Esophagus muscularis mucosa (tissue), 4 donors: ENCODE measurements at regions not wholly inside any gene's neighbourhood (a gene's known extent, or its start where the extent isn't known, plus 50 kb on each side); places are given as distances from the start of the nearest gene placed in this dataset.

Experiments used
- DNase-seq: peaks from one replicate; pipeline ENCODE4 v3.0.0-alpha.2; 2017; ENCODE audit errors: extremely low spot score
- H3K27ac ChIP-seq, 4 donors: fragments of 200-600 bp; sonication (generic); replicated peaks in 1 of 4; 1 replicate in 3 of 4; 2 replicates in 1 of 4; pipeline ENCODE4 v1.5.1; 2016 to 2019; ENCODE audit warnings: mild to moderate bottlenecking in 1 of 4
- H3K27me3 ChIP-seq, 4 donors: fragments of 200-600 bp; sonication (generic); one replicate each; pipeline versions ENCODE4 v1.5.1 to v1.6.0; 2016 to 2019
- H3K36me3 ChIP-seq, 4 donors: fragments of 200-600 bp; sonication (generic); one replicate each; pipeline ENCODE4 v1.5.1; 2016 to 2019
- H3K4me1 ChIP-seq, 4 donors: fragments of 200-600 bp; sonication (generic); one replicate each; pipeline ENCODE4 v1.5.1; 2016 to 2019
- H3K4me3 ChIP-seq, 4 donors: fragments of 200-600 bp; sonication (generic); 1 replicate in 2 of 4; 2 replicates in 2 of 4; pipeline ENCODE4 v1.5.1; 2016 to 2019; ENCODE audit warnings: mild to moderate bottlenecking in 4 of 4, moderate library complexity in 1 of 4
- H3K9me3 ChIP-seq, 4 donors: fragments of 200-600 bp; sonication (generic); 1 replicate in 3 of 4; 2 replicates in 1 of 4; pipeline ENCODE4 v1.5.1; 2016 to 2019
- EP300 ChIP-seq: sonication (generic); formaldehyde crosslinking; IDR thresholded peaks from one replicate; pipeline ENCODE4 v1.6.1; 2017; ENCODE audit warnings: antibody characterized with exemption
- POLR2A ChIP-seq: fragments of 450-650 bp; IDR thresholded peaks from one replicate; pipeline ENCODE4 v1.6.1; 2017; ENCODE audit warnings: antibody characterized with exemption, moderate library complexity, mild to moderate bottlenecking, low read depth
- POLR2AphosphoS5 ChIP-seq, 2 donors: sonication (generic); formaldehyde crosslinking; IDR thresholded peaks; one replicate each; pipeline ENCODE4 v1.6.1; 2017; ENCODE audit warnings: antibody characterized with exemption in 2 of 2
- WGBS: methylation state at CpG from one replicate; pipeline ENCODE4 v1.1.5; 2018; 5-methylcytosine and 5-hydroxymethylcytosine counted together
- intact Hi-C: fragments of 100-400 bp; cut with DNase I; formaldehyde crosslinking; loops from one replicate; pipeline ENCODE4 v1.15.1; 2023
- small RNA-seq, 3 donors: library from RNA; depleted of rRNA; stranded (forward); fragments of <200 nt; gene quantifications; one replicate each; pipeline ENCODE3, GENCODE V24; 2016
- TF ChIP-seq, protein P1 (sequence below), 3 experiments: fragments of 200-600 bp in 2 of 3; fragments of 450-650 bp in 1 of 3; sonication (generic) in 2 of 3; IDR thresholded peaks; one replicate each; pipeline ENCODE4 v1.5.1; 2017 to 2019; ENCODE audit warnings: antibody characterized with exemption in 3 of 3, mild to moderate bottlenecking in 2 of 3, moderate library complexity in 1 of 3

- Histone ChIP-seq H3K4me3 (no peak overlapping the region), H3K9me3 (no peaks in the 10 kb centered on the region), H3K4me1 (no peaks in the 10 kb centered on the region), H3K27me3 (no peaks in the 10 kb centered on the region), H3K27ac (no peak overlapping the region), H3K36me3 (no peaks in the 10 kb centered on the region)
- WGBS, result 75% methylated on average over 3 of the region's 3 CpGs
- TF ChIP-seq EP300 (no peak), POLR2AphosphoS5 (IDR thresholded peaks at IDR 0.05) (no peak), POLR2A (no peak)
- TF ChIP-seq, protein P1, sequence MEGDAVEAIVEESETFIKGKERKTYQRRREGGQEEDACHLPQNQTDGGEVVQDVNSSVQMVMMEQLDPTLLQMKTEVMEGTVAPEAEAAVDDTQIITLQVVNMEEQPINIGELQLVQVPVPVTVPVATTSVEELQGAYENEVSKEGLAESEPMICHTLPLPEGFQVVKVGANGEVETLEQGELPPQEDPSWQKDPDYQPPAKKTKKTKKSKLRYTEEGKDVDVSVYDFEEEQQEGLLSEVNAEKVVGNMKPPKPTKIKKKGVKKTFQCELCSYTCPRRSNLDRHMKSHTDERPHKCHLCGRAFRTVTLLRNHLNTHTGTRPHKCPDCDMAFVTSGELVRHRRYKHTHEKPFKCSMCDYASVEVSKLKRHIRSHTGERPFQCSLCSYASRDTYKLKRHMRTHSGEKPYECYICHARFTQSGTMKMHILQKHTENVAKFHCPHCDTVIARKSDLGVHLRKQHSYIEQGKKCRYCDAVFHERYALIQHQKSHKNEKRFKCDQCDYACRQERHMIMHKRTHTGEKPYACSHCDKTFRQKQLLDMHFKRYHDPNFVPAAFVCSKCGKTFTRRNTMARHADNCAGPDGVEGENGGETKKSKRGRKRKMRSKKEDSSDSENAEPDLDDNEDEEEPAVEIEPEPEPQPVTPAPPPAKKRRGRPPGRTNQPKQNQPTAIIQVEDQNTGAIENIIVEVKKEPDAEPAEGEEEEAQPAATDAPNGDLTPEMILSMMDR (IDR thresholded peaks at IDR 0.05), result no peak
- intact Hi-C loops, result no loop called here
- no peak for DNase-seq
These were observed 55.7 kb upstream of the PTER start for GRCh38 chr10:16381083-16381482.

DNA sequence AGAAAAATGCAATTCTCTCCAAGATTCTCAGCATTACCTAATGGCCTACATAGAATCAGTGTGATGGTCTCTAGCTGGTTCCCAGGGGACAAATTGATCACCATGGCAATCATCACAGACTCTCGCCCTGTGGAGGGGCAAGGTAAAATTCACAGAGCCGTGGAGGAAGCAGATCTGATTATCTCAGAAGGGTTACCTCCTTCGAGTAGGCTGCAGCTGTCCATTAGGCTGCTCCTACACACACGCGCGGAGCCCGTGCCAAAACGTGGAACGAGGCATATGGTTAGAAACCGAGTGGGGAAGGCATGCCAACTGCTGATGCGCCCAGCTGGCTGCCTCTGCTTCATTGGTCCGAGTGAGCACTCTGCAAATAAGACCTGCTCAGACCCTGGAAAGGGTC, 52.8 kb upstream of the PTER start:
- no peaks in the 10 kb centered on the region for H3K4me1 ChIP-seq
- no peaks in the 10 kb centered on the region for H3K27me3 ChIP-seq
- WGBS, result 64% methylated on average over 11 of the region's 12 CpGs
- no peak for TF ChIP-seq POLR2AphosphoS5 (IDR thresholded peaks at IDR 0.05)
- TF ChIP-seq POLR2A, result no peak
- no peak for TF ChIP-seq EP300
- TF ChIP-seq, protein P1 (IDR thresholded peaks at IDR 0.05), result no peak
- DNase-seq, result no peak
- intact Hi-C loops, result no loop called here
- no peak overlapping the region for H3K27ac ChIP-seq
- H3K36me3 ChIP-seq, result no peaks in the 10 kb centered on the region
- no peak overlapping the region for H3K4me3 ChIP-seq
- no peaks in the 10 kb centered on the region for H3K9me3 ChIP-seq

- no peak for TF ChIP-seq EP300
- TF ChIP-seq POLR2A, result no peak
- TF ChIP-seq, protein P1 (IDR thresholded peaks at IDR 0.05), result no peak
- no peak for TF ChIP-seq POLR2AphosphoS5 (IDR thresholded peaks at IDR 0.05)
- no peak for DNase-seq
- intact Hi-C loops, result no loop called here
- H3K4me3 ChIP-seq, result no peak overlapping the region
- H3K27me3 ChIP-seq, result no peaks in the 10 kb centered on the region
- 68% methylated on average over 9 of the region's 9 CpGs for WGBS
- no peaks in the 10 kb centered on the region for H3K36me3 ChIP-seq
- H3K27ac ChIP-seq, result no peak overlapping the region
- H3K9me3 ChIP-seq, result no peaks in the 10 kb centered on the region
- no peaks in the 10 kb centered on the region for H3K4me1 ChIP-seq
These were observed 50.0 kb upstream of the PTER start for GRCh38 chr10:16386855-16387254.

Small RNAs in the stretch of these regions (small RNA-seq; reads per million reads assigned to genes)
- gene RF00322, result 0 reads per million in 3 donors
- 0 reads per million in 3 donors for gene RNU6-1075P
